K562 (cell line): ENCODE measurements at regions not wholly inside any gene's neighbourhood (a gene's known extent, or its start where the extent isn't known, plus 50 kb on each side); places are given as distances from the start of the nearest gene placed in this dataset.

Experiments used
- ATAC-seq: fragments of 200-7000 bp; cut with Tn5 transposase; 3 replicates; pipeline ENCODE4 v1.9.1; 2020; ENCODE audit warnings: moderate library complexity
- BruUV-seq: library from RNA; stranded (reverse); fragments of 400-500 nt; replicated peaks from 2 replicates; lab custom pipeline; 2021; lab: Mats Ljungman, UMichigan
- CTCF ChIA-PET: fragments of 300-600 bp; formaldehyde crosslinking; extraction: SDS; loops from one replicate; lab custom pipeline; 2021; ENCODE audit warnings: low intra/inter-chr PET ratio; lab: Yijun Ruan, JAX
- POLR2A ChIA-PET: fragments of 300-600, 350-650 bp; sonication (Branson Sonifier 250); formaldehyde crosslinking; extraction: SDS; loops from one replicate; lab custom pipeline; 2021; ENCODE audit warnings: antibody characterized with exemption, inconsistent platforms; lab: Yijun Ruan, JAX
- DNase-seq, 4 experiments: peaks; one replicate each; pipeline versions ENCODE4 v3.0.0 to v3.0.0-alpha.2; 2011 to 2018; ENCODE audit warnings: low spot score in 3 of 4, mixed read lengths in 3 of 4; ENCODE audit errors: extremely low read depth in 1 of 4
- FAIRE-seq: peaks from 2 replicates; lab custom pipeline; 2011; peaks lifted over from hg19 to GRCh38; lab: Jason Lieb, UNC
- H2AFZ ChIP-seq: 2 replicates; pipeline ENCODE4 v1.6.0; 2011; ENCODE audit warnings: low read depth, low read length, control low read depth, inconsistent platforms
- H3K27ac ChIP-seq: fragments of 200-600 bp; 3 replicates; pipeline ENCODE4 v1.8.0; 2011; ENCODE audit warnings: low read depth, mild to moderate bottlenecking, control low read depth, inconsistent platforms, low read length, moderate library complexity, mixed read lengths; ENCODE audit errors: extremely low read depth
- H3K27me3 ChIP-seq, 2 experiments: fragments of 300-600 bp in 1 of 2; 2 replicates in 1 of 2; 3 replicates in 1 of 2; pipeline versions ENCODE4 v1.6.0 to v1.8.0; 2011; ENCODE audit warnings: inconsistent platforms in 2 of 2, low read length in 2 of 2, mild to moderate bottlenecking in 1 of 2, mixed read lengths in 1 of 2, moderate library complexity in 1 of 2; ENCODE audit not compliant: control insufficient read depth in 2 of 2, insufficient read depth in 2 of 2
- H3K36me3 ChIP-seq: fragments of 300-600 bp; 3 replicates; pipeline ENCODE4 v1.8.0; 2011; ENCODE audit warnings: mild to moderate bottlenecking, low read length, inconsistent platforms; ENCODE audit not compliant: control insufficient read depth, insufficient read depth
- H3K4me1 ChIP-seq, 2 experiments: fragments of 200-600 bp in 1 of 2; replicated peaks in 1 of 2; 2 replicates in 1 of 2; 3 replicates in 1 of 2; pipeline versions ENCODE4 v1.5.1 to v1.8.0; 2011; ENCODE audit warnings: inconsistent platforms in 2 of 2, low read length in 2 of 2, mild to moderate bottlenecking in 1 of 2, mixed read lengths in 1 of 2, moderate library complexity in 1 of 2; ENCODE audit not compliant: control insufficient read depth in 2 of 2, insufficient read depth in 2 of 2
- H3K4me2 ChIP-seq: 2 replicates; pipeline ENCODE4 v1.6.1; 2011; ENCODE audit warnings: low read length, control low read depth, inconsistent platforms, mixed read lengths; ENCODE audit not compliant: insufficient read depth
- H3K4me3 ChIP-seq: fragments of 200-600 bp; sonication (generic), shearing (Covaris generic); 2 replicates; pipeline ENCODE4 v1.5.1; 2016; ENCODE audit warnings: control low read depth, inconsistent platforms
- H3K79me2 ChIP-seq: fragments of 200-600 bp; 3 replicates; pipeline ENCODE4 v1.8.0; 2011; ENCODE audit warnings: low read length, inconsistent platforms; ENCODE audit not compliant: control insufficient read depth, insufficient read depth
- H3K9ac ChIP-seq, 2 experiments: 2 replicates each; pipeline versions ENCODE4 v1.6.0 to v1.6.1; 2011; ENCODE audit warnings: low read depth in 2 of 2, low read length in 2 of 2, control low read depth in 1 of 2, inconsistent platforms in 1 of 2, mild to moderate bottlenecking in 1 of 2, mixed read lengths in 1 of 2; ENCODE audit not compliant: insufficient read depth in 1 of 2
- H3K9me1 ChIP-seq: one replicate; pipeline ENCODE4 v1.6.0; 2011; ENCODE audit warnings: inconsistent platforms, mild to moderate bottlenecking, low read length, moderate library complexity; ENCODE audit not compliant: control insufficient read depth, insufficient read depth
- H3K9me3 ChIP-seq: replicated peaks from 2 replicates; pipeline ENCODE4 v1.5.1; 2011; ENCODE audit warnings: low read depth, low read length, inconsistent platforms; ENCODE audit not compliant: control insufficient read depth, insufficient read depth
- H4K20me1 ChIP-seq: replicated peaks from 2 replicates; pipeline ENCODE4 v1.6.1; 2011; ENCODE audit warnings: low read length, inconsistent platforms, mixed read lengths; ENCODE audit not compliant: control insufficient read depth, insufficient read depth
- BHLHE40 ChIP-seq: IDR thresholded peaks from 2 replicates; pipeline ENCODE4 v1.6.1; 2011; ENCODE audit warnings: low read length, improper control_type of control experiment
- CCNT2 ChIP-seq: IDR thresholded peaks from 2 replicates; pipeline ENCODE4 v1.6.1; 2011; ENCODE audit warnings: borderline replicate concordance, low read depth, mild to moderate bottlenecking, moderate library complexity, mixed read lengths, low read length; ENCODE audit not compliant: insufficient read length; ENCODE audit errors: extremely low read depth
- E2F6 ChIP-seq, 2 experiments: IDR thresholded peaks; 2 replicates each; pipeline ENCODE4 v1.6.1; 2011; ENCODE audit warnings: borderline replicate concordance in 1 of 2, control low read depth in 1 of 2, low read depth in 1 of 2, low read length in 1 of 2, mild to moderate bottlenecking in 1 of 2, mixed read lengths in 1 of 2, moderate library complexity in 1 of 2; ENCODE audit not compliant: insufficient read depth in 1 of 2, insufficient read length in 1 of 2, poor library complexity in 1 of 2, severe bottlenecking in 1 of 2; ENCODE audit errors: extremely low read depth in 1 of 2
- FOS ChIP-seq: IDR thresholded peaks from 3 replicates; pipeline ENCODE4 v1.6.1; 2011; ENCODE audit not compliant: insufficient read length; ENCODE audit errors: extremely low read depth
- ILF3 ChIP-seq: fragments of 450-650 bp; IDR thresholded peaks from 2 replicates; pipeline ENCODE4 v1.6.1; 2018; ENCODE audit warnings: antibody characterized with exemption, mild to moderate bottlenecking, moderate library complexity, borderline replicate concordance
- RBM25 ChIP-seq: fragments of 200-400 bp; formaldehyde crosslinking; IDR thresholded peaks from 2 replicates; pipeline ENCODE4 v1.6.1; 2018; ENCODE audit warnings: low read length, low read depth, moderate library complexity; ENCODE audit not compliant: severe bottlenecking
- SETDB1 ChIP-seq: IDR thresholded peaks from one replicate; pipeline ENCODE4 v1.6.1; 2012; ENCODE audit warnings: low read length, control low read depth, inconsistent platforms
- TRIM24 ChIP-seq, 2 experiments: fragments of 450-650 bp; IDR thresholded peaks; 2 replicates each; pipeline ENCODE4 v1.6.1; 2016
- ZNF445 ChIP-seq: fragments of 250-450 bp; sonication (Bioruptor Pico); IDR thresholded peaks from 2 replicates; pipeline ENCODE4 v1.4.0; 2020; ENCODE audit warnings: low read depth, mild to moderate bottlenecking, moderate library complexity
- ZNF518B ChIP-seq: fragments of 250-450 bp; sonication (Bioruptor Pico); IDR thresholded peaks from 2 replicates; pipeline ENCODE4 v1.5.0; 2021; ENCODE audit warnings: mild to moderate bottlenecking, moderate library complexity
- WGBS: fragments of 100-300 bp; shearing (Covaris generic); methylation state at CpG from one replicate; pipeline ENCODE4 v1.1.6; 2016; ENCODE audit warnings: low coverage, mixed read lengths; ENCODE audit not compliant: insufficient coverage; ENCODE audit errors: missing lambda C conversion rate; 5-methylcytosine and 5-hydroxymethylcytosine counted together
- in situ Hi-C: fragments of 300-500 bp; cut with MboI; formaldehyde crosslinking; loops from 4 replicates; pipeline ENCODE4 v1.15.0; 2018; ENCODE audit warnings: inconsistent platforms, mixed read lengths
- intact Hi-C: fragments of 100-400 bp; cut with micrococcal nuclease; formaldehyde crosslinking; loops from 2 replicates; pipeline ENCODE4 v1.14.2; 2022

GRCh38 chr6:56869346-56869745 is 85.6 kb upstream of the BEND6 start:
- Histone ChIP-seq H3K4me3 (no peak overlapping the region), H4K20me1 (no peaks in the 10 kb centered on the region), H3K36me3 (no peaks in the 10 kb centered on the region), H2AFZ (no peak overlapping the region), H3K27me3 (no peaks in the 10 kb centered on the region), H3K27ac (no peak overlapping the region), H3K4me2 (no peak overlapping the region), H3K9me1 (no peaks in the 10 kb centered on the region), H3K9me3 (no peaks in the 10 kb centered on the region), H3K9ac (no peak overlapping the region), H3K4me1 (no peaks in the 10 kb centered on the region; a peak in 2 of 5 replicates), H3K79me2 (no peaks in the 10 kb centered on the region)
- in situ Hi-C loops (loop anchor here (25.0 kb wide), 1 partner anchor 507 kb away; no protein-coding TSS in a partner anchor), intact Hi-C loops (no loop called here)
- DNase-seq, result no peak
- no peak for FAIRE-seq
- ChIA-PET CTCF (no interaction called here), POLR2A (no interaction called here)
- ATAC-seq, result no peak
- no TSS peak for BruUV-seq
- WGBS, result 20% methylated on average over 2 of the region's 2 CpGs
- TF ChIP-seq FOS (no peak), ZNF445 (CRISPR knock-in tag) (no peak), CCNT2 (no peak), SETDB1 (no peak), BHLHE40 (no peak), ZNF518B (CRISPR knock-in tag) (no peak), TRIM24 (IDR thresholded peaks at IDR 0.05) (no peak), E2F6 (IDR thresholded peaks at IDR 0.05; ENCODE audit: borderline replicate concordance in 1 of 2, extremely low read depth in 1 of 2, insufficient read depth in 1 of 2, insufficient read length in 1 of 2, low read depth in 1 of 2, low read length in 1 of 2, poor library complexity in 1 of 2, severe bottlenecking in 1 of 2) (no peak), ILF3 (no peak), RBM25 (no peak)
